ENCODE measurements at regions not wholly inside any gene's neighbourhood (a gene's known extent, or its start where the extent isn't known, plus 50 kb on each side); places are given as distances from the start of the nearest gene placed in this dataset.

GRCh38 chr2:195587966-195588365, 69.1 kb upstream of the SLC39A10 start:
- no peak overlapping the region for H3K4me3 ChIP-seq (replicated peaks in 1 of 2; ENCODE audit: low read depth in 1 of 2, low read length in 2 of 2)
- H3K36me3 ChIP-seq (ENCODE audit: control insufficient read depth in 1 of 2, insufficient read depth in 2 of 2, low read length in 2 of 2), result no peaks in the 10 kb centered on the region
- ATAC-seq (no peak), DNase-seq (ENCODE audit: low read depth, low spot score) (no peak)
- POLR2A ChIA-PET, result no interaction called here
- CTCF ChIA-PET, result no interaction called here
- no peaks in the 10 kb centered on the region for H3K79me2 ChIP-seq (ENCODE audit: insufficient read depth, low read length)
- H3K27ac ChIP-seq (ENCODE audit: low read depth, low read length), result no peak overlapping the region
- H4K20me1 ChIP-seq (ENCODE audit: insufficient read depth), result no peaks in the 10 kb centered on the region
- intact Hi-C loops (cut with micrococcal nuclease), result no loop called here
- H3K4me1 ChIP-seq (ENCODE audit: control insufficient read depth in 1 of 2, insufficient read depth in 2 of 2, low read length in 2 of 2), result no peaks in the 10 kb centered on the region
- H3K9me3 ChIP-seq (ENCODE audit: control insufficient read depth in 1 of 2, insufficient read depth in 1 of 2, low read depth in 1 of 2, low read length in 2 of 2), result no peaks in the 10 kb centered on the region
- H3K9me2 ChIP-seq (ENCODE audit: insufficient read depth), result no peaks in the 10 kb centered on the region
- no peaks in the 10 kb centered on the region for H3K27me3 ChIP-seq (ENCODE audit: insufficient read depth, low read length)
- no peak overlapping the region for H2AFZ ChIP-seq (ENCODE audit: low read depth, low read length, poor library complexity, severe bottlenecking)
- TF ChIP-seq, protein P1, sequence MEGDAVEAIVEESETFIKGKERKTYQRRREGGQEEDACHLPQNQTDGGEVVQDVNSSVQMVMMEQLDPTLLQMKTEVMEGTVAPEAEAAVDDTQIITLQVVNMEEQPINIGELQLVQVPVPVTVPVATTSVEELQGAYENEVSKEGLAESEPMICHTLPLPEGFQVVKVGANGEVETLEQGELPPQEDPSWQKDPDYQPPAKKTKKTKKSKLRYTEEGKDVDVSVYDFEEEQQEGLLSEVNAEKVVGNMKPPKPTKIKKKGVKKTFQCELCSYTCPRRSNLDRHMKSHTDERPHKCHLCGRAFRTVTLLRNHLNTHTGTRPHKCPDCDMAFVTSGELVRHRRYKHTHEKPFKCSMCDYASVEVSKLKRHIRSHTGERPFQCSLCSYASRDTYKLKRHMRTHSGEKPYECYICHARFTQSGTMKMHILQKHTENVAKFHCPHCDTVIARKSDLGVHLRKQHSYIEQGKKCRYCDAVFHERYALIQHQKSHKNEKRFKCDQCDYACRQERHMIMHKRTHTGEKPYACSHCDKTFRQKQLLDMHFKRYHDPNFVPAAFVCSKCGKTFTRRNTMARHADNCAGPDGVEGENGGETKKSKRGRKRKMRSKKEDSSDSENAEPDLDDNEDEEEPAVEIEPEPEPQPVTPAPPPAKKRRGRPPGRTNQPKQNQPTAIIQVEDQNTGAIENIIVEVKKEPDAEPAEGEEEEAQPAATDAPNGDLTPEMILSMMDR (IDR thresholded peaks at IDR 0.05 in 2 of 3, conservative IDR thresholded peaks at IDR 0.05 in 1 of 3; ENCODE audit: borderline replicate concordance in 1 of 3, insufficient read depth in 1 of 3, low read depth in 2 of 3, low read length in 2 of 3), result no peak
- no peak for TF ChIP-seq EZH2phosphoT487 (IDR thresholded peaks at IDR 0.05; ENCODE audit: borderline replicate concordance)
- TF ChIP-seq SRF (IDR thresholded peaks at IDR 0.05; ENCODE audit: low read depth), result no peak
- no peak for TF ChIP-seq ATF3 (IDR thresholded peaks at IDR 0.05)
- TF ChIP-seq REST (IDR thresholded peaks at IDR 0.05; ENCODE audit: low read depth), result no peak
- TF ChIP-seq SP1 (IDR thresholded peaks at IDR 0.05; ENCODE audit: low read depth), result no peak
- no peak for TF ChIP-seq RAD21 (IDR thresholded peaks at IDR 0.05; ENCODE audit: low read depth)
- TF ChIP-seq ZFX (IDR thresholded peaks at IDR 0.05), result no peak
- TF ChIP-seq CEBPB (IDR thresholded peaks at IDR 0.05; ENCODE audit: low read depth), result no peak
- TF ChIP-seq, protein P2, sequence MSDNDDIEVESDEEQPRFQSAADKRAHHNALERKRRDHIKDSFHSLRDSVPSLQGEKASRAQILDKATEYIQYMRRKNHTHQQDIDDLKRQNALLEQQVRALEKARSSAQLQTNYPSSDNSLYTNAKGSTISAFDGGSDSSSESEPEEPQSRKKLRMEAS (IDR thresholded peaks at IDR 0.05), result no peak
- TF ChIP-seq ZNF274 (IDR thresholded peaks at IDR 0.05; ENCODE audit: low read depth, low read length), result no peak
- TF ChIP-seq JUND (IDR thresholded peaks at IDR 0.05), result no peak
- no peak for TF ChIP-seq CBX3 (IDR thresholded peaks at IDR 0.05; ENCODE audit: low read depth)
- no peak for TF ChIP-seq TCF7L2 (IDR thresholded peaks at IDR 0.05; ENCODE audit: borderline replicate concordance, extremely low read depth, insufficient read depth, insufficient read length)
- no peak overlapping the region for H3K4me2 ChIP-seq (ENCODE audit: low read length)
- H3K9ac ChIP-seq (ENCODE audit: low read length), result no peak overlapping the region
- no TSS peak for BruUV-seq (replicated peaks)
- RAD21 ChIA-PET (ENCODE audit: low non-redundant PET in 1 of 2, low total read pairs in 2 of 2, uncharacterized antibody in 2 of 2, unreplicated experiment in 2 of 2), result no interaction called here

Data from HCT116 (cell line).